Mucosa of rectum (tissue), 2 donors: ENCODE measurements at regions not wholly inside any gene's neighbourhood (a gene's known extent, or its start where the extent isn't known, plus 50 kb on each side); places are given as distances from the start of the nearest gene placed in this dataset.

Experiments
- H3K27ac ChIP-seq, 2 donors: one replicate each; pipeline ENCODE4 v1.7.0; 2013; ENCODE audit warnings: inconsistent platforms in 2 of 2, low read depth in 2 of 2, low read length in 2 of 2
- H3K27me3 ChIP-seq, 2 donors: one replicate each; pipeline ENCODE4 v1.7.0; 2013; ENCODE audit warnings: low read length in 2 of 2; ENCODE audit not compliant: control insufficient read depth in 2 of 2, insufficient read depth in 2 of 2
- H3K36me3 ChIP-seq, 2 donors: one replicate each; pipeline ENCODE4 v1.7.0; 2013; ENCODE audit warnings: low read length in 2 of 2; ENCODE audit not compliant: control insufficient read depth in 2 of 2, insufficient read depth in 2 of 2
- H3K4me1 ChIP-seq, 2 donors: one replicate each; pipeline ENCODE4 v1.7.0; 2013; ENCODE audit warnings: low read length in 2 of 2, mild to moderate bottlenecking in 1 of 2; ENCODE audit not compliant: control insufficient read depth in 2 of 2, insufficient read depth in 2 of 2
- H3K4me3 ChIP-seq, 2 donors: one replicate each; pipeline ENCODE4 v1.7.0; 2013; ENCODE audit warnings: low read length in 2 of 2
- H3K9ac ChIP-seq, 2 donors: one replicate each; pipeline ENCODE4 v1.7.0; 2013; ENCODE audit warnings: low read length in 2 of 2, low read depth in 1 of 2, mild to moderate bottlenecking in 1 of 2
- H3K9me3 ChIP-seq, 2 donors: one replicate each; pipeline ENCODE4 v1.7.0; 2013; ENCODE audit warnings: low read length in 2 of 2; ENCODE audit not compliant: control insufficient read depth in 2 of 2
- donor health status: healthy.
- donor health status: Normal muscosa, but diverticular disease.

DNA sequence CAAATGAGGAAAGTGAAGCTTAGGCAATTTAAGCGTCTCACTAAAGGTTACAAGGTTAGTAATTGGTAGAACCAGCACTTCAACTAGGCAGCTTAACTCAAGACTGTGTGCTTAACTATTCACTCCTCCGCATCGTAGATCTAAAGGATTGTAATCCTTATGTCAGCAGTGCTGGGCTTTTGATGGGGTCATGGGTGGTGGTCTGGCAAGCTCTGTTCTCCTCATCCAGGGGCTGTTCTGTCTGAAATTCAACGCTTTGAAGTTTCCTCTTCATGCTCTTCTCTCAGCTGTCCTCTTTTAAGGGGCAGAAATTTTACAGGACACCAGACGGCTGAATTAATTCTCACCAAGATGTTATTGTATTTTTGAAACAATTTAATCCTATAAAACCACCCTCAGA, 165.5 kb upstream of the FAM98A start:
- H3K36me3 ChIP-seq = no peaks in the 10 kb centered on the region
- H3K9me3 ChIP-seq = peaks cover 0 to 6% of the 10 kb centered on the region in 2 donors
- no peak overlapping the region for H3K4me3 ChIP-seq
- no peaks in the 10 kb centered on the region for H3K4me1 ChIP-seq
- no peak overlapping the region for H3K9ac ChIP-seq
- H3K27me3 ChIP-seq = no peaks in the 10 kb centered on the region
- no peak overlapping the region for H3K27ac ChIP-seq

DNA sequence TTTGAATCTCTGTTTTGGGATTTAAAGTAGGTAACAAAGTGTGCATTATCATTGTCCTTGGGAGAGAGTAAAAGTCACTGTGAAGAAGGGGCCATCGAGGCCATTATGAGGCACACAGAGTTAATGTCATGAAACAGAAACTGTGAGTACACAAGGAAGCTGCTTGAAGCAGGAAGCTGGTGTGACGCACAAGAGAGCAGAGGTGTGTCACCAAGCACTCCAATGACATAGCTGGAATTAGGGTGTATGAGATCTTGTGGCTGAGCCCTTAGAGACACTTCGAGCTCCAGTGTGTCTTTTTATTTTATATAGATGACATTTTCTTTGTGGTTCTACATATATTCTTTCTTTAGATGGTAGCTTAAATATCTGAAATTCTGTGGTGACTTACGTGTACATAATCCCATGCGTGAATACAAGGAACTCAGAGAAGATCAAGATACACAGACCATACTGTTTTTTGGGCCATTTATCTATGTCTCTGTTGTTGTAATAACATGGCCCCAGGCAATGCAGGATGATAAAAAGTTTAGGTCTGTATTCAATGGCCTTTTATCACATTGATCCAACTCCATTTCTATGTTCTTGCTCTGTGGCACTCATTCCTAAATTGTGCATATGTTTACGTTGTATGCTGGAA, 164.7 kb upstream of the FAM98A start:
- Histone ChIP-seq H3K9ac (no peak overlapping the region), H3K36me3 (no peaks in the 10 kb centered on the region), H3K4me1 (no peaks in the 10 kb centered on the region), H3K9me3 (peaks cover 0 to 6% of the 10 kb centered on the region in 2 donors), H3K27me3 (no peaks in the 10 kb centered on the region), H3K4me3 (no peak overlapping the region), H3K27ac (no peak overlapping the region)

DNA sequence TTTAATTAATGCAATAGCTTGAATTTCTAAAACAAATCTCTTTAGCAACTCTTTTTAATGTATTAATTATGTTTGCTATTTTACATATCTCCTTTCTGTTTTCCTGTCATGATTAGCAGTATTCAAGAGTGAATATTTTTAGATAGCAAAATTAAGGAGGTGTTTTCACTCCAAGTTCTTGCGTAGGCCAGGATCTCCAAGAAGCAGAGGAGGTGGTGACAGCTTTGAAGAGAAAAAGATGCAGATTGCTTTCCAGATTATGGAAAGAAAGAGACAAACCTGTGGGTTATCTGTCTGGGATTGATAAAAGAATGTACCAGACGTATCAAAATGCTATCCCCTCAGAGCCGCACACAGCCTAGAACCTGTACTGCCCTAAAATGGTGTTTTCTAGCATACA, 163.5 kb upstream of the FAM98A start:
- Histone ChIP-seq H3K4me1 (no peaks in the 10 kb centered on the region), H3K27me3 (no peaks in the 10 kb centered on the region), H3K27ac (no peak overlapping the region), H3K4me3 (no peak overlapping the region), H3K36me3 (no peaks in the 10 kb centered on the region), H3K9me3 (peaks cover 0 to 6% of the 10 kb centered on the region in 2 donors), H3K9ac (no peak overlapping the region)

DNA sequence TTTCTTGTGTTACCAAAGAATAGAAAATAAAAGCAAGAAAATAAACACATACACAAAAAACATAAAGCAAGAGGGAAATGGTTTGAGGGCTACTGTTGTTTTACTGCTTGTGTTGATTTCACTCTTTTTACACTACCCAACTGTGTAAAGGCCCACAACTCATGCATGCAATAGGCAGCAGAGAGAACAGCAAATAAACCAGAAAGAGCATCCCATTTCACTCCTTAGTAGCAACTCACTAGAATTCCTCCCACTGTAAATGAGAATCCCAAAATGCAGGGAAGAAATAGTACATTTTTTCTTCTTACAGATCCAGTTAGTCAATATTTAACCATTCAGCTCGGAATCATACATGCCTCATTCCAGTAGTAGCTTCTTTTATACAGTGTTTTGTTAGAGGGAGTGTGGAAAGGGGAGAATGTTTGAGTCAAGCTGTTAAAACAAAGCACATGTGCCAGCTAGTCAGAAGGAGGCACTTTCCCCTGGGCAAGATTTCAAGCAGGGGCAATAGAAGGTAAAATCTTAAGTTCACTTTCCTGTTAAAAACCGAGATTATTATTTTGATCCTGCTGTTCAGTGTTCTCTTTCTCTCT, 147.2 kb upstream of the FAM98A start:
- Histone ChIP-seq H3K36me3 (no peaks in the 10 kb centered on the region), H3K9ac (no peak overlapping the region), H3K27me3 (no peaks in the 10 kb centered on the region), H3K4me3 (no peak overlapping the region), H3K27ac (no peak overlapping the region), H3K4me1 (no peaks in the 10 kb centered on the region), H3K9me3 (peaks cover 0 to 8% of the 10 kb centered on the region in 2 donors)

DNA sequence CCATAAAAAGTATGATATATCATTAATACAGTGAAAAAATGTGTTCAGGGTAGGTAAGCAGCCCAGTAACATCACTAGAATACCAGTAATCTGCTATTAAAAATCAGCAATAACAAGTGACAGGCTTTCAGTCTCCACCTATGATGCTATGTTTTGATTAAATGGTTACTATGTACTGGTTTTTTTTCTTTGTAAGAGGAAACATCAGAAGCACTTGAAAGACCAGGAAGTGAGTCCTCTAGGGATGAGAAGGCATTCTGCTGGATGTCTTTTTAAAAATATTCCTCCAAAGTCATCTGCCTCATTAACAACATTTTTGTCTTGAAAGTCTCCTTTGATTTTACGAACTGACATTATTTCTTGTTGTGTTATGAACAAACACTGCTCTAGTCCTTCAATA, 136.0 kb upstream of the FAM98A start:
- no peaks in the 10 kb centered on the region for H3K27me3 ChIP-seq
- H3K9me3 ChIP-seq = no peaks in the 10 kb centered on the region
- H3K4me1 ChIP-seq = no peaks in the 10 kb centered on the region
- H3K27ac ChIP-seq = no peak overlapping the region
- H3K36me3 ChIP-seq = no peaks in the 10 kb centered on the region
- H3K4me3 ChIP-seq = no peak overlapping the region
- H3K9ac ChIP-seq = no peak overlapping the region

DNA sequence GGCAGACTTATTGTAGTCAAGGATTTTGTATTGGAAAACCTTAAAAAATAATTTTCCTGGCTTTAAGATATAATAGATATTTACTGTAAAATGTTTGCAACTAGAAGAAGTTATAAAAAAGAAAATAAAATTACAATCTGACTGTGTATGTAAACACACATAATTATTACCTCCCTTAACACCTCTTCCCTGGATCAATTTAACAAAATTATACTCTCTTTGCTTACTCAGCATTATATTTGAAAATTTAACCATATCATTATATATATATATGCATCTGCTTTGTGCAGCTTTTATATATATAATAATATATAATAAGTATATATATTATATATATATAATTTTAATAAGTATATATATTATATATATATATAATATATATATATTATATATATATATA, 131.7 kb upstream of the FAM98A start:
- no peaks in the 10 kb centered on the region for H3K9me3 ChIP-seq
- H3K4me3 ChIP-seq = no peak overlapping the region
- H3K27me3 ChIP-seq = no peaks in the 10 kb centered on the region
- no peak overlapping the region for H3K9ac ChIP-seq
- no peak overlapping the region for H3K27ac ChIP-seq
- H3K36me3 ChIP-seq = no peaks in the 10 kb centered on the region
- H3K4me1 ChIP-seq = no peaks in the 10 kb centered on the region

DNA sequence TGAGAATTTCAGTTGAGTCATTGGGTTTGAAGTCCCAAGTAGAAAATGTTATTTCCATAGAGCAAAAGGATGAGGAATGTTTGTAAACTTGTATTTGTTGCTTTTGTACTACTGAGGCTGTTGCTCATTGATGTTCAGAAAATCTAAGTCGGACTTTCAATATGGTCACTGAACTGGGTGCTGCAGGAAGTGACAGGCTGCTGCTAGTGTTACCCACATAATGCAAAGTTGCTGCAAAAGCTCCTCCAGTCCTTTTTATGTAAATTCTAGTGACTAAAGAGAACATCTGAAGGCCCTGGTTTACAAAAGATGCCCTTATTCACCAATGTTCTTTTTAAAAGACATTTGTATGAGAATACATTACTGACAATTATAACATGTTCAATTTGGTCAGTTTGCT, 131.1 kb upstream of the FAM98A start:
- no peak overlapping the region for H3K9ac ChIP-seq
- no peaks in the 10 kb centered on the region for H3K9me3 ChIP-seq
- no peaks in the 10 kb centered on the region for H3K27me3 ChIP-seq
- no peaks in the 10 kb centered on the region for H3K4me1 ChIP-seq
- no peak overlapping the region for H3K4me3 ChIP-seq
- H3K27ac ChIP-seq = no peak overlapping the region
- H3K36me3 ChIP-seq = no peaks in the 10 kb centered on the region

DNA sequence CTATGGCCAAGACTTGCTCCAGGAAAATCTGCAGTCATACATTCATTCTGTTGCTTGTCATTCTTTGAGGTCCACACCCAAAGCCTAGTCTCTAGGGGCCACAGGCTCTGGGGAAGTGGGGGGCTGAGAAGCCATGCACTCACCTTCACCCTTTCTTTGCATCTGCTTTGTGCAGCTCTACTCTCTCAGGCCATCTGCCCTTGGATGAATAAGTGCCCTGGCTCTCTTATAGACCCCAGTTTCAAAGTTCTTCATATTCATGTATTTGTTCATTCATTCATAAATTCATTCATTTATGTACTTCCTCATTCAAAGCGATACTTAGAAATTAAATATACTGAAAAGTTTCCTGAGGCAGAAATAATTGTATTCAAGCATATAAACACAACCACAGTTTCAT, 130.3 kb upstream of the FAM98A start:
- no peaks in the 10 kb centered on the region for H3K36me3 ChIP-seq
- H3K27ac ChIP-seq = no peak overlapping the region
- H3K9me3 ChIP-seq = no peaks in the 10 kb centered on the region
- H3K4me3 ChIP-seq = no peak overlapping the region
- H3K9ac ChIP-seq = no peak overlapping the region
- H3K4me1 ChIP-seq = no peaks in the 10 kb centered on the region
- no peaks in the 10 kb centered on the region for H3K27me3 ChIP-seq

DNA sequence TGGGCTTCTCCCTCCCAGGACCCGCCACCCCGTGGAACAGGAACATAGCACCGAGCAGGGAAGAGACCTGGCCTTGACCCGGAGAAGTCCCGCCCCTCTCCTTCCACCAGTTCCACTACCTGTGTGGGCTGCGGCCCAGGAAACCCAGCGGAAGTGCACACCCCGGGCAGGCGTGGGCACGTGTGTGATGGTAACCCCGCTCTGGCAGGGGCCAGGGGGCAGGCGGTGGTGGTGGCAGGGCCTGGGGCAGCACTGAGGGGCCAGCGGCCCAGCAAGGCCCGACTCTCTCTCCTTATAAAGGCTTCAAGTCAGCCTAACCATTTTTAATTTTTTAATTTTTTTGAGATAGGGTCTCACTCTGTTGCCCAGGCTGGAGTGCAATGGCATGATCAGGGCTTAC, 129.0 kb upstream of the FAM98A start:
- Histone ChIP-seq H3K9ac (no peak overlapping the region), H3K4me3 (no peak overlapping the region), H3K27ac (no peak overlapping the region), H3K9me3 (no peaks in the 10 kb centered on the region), H3K4me1 (no peaks in the 10 kb centered on the region), H3K27me3 (no peaks in the 10 kb centered on the region), H3K36me3 (no peaks in the 10 kb centered on the region)

DNA sequence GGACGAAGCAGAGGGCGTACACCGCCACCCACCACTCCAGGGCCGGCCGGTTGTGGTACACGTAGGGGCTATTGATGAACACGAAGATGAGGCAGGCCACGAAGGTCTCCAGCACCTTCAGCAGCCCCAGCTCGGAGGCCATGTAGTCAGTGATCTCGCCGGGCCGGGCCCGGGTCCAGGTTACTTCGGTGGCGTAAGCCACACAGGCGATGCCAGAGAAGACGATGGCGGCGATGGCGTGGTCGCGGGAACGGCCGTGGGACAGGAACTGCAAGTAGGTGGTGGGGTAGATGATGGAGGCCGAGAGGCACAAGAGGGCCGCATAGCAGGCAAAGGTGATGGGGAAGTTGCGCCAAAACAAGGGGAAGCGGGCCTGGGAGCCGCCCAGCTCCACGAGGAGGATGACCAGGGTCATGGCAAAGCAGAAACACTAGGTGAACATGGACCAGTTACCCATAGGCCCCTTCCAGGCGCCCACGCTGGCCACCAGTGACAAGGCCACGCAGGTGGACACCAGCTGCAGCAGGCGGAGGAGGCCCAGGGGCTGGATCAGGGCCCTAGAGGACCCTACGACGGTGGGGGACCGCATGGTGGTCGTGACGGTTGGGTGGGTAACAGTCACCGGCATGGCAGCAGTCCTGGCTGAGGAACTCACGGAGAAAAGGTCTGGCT, 128.4 kb upstream of the FAM98A start:
- no peaks in the 10 kb centered on the region for H3K4me1 ChIP-seq
- H3K9me3 ChIP-seq = no peaks in the 10 kb centered on the region
- no peak overlapping the region for H3K4me3 ChIP-seq
- no peak overlapping the region for H3K27ac ChIP-seq
- H3K36me3 ChIP-seq = no peaks in the 10 kb centered on the region
- no peaks in the 10 kb centered on the region for H3K27me3 ChIP-seq
- H3K9ac ChIP-seq = no peak overlapping the region
